ENCODE measurements at regions not wholly inside any gene's neighbourhood (a gene's known extent, or its start where the extent isn't known, plus 50 kb on each side); places are given as distances from the start of the nearest gene placed in this dataset.

- DNase-seq, result no peak
These were observed 110.4 kb upstream of the MBNL2 start for GRCh38 chr13:97111756-97112155.

- DNase-seq, result no peak
These were observed 109.5 kb upstream of the MBNL2 start for GRCh38 chr13:97112446-97113152.

GRCh38 chr13:97113231-97114001 lies 108.7 kb upstream of the MBNL2 start:
- DNase-seq, result no peak

DNA sequence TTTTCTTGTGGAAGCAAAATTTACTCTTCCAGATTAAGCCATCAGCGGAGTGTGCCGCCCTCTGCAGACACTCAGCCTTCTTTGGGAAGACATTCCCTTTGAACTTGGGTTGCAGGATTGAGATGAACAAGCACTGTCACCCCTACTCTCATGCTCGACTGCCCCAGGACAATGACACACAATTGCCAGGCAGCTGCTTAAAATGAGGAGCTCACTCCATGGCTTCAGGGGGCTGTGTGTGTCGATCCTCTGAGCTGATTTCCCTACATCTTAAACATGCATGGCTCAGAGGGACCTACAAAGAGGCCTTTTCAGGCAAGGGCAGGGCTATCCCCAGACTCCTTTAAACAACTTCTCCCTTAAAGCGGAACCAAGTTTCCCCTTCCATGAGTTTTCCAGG lies 107.5 kb upstream of the MBNL2 start:
- DNase-seq, result no peak

DNA sequence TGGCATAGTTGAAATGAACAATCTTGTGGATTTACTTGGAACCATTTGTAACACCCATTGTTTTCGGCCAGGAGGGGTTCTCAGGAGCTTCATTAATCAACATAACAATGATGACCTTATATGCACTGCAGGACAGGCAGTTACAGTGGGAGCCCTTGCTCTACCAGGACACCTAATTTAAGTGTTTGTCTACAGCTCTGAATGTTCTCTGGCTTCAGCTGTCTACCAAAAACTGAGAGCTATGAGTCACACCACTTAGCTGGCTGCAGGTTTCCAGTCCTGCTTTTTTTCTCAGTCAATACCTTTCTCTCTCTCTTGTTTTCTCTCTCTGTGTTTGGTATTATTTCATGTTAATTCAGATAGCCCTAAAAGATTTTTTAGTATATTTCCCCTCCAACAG lies 105.4 kb upstream of the MBNL2 start:
- no peak for DNase-seq

DNA sequence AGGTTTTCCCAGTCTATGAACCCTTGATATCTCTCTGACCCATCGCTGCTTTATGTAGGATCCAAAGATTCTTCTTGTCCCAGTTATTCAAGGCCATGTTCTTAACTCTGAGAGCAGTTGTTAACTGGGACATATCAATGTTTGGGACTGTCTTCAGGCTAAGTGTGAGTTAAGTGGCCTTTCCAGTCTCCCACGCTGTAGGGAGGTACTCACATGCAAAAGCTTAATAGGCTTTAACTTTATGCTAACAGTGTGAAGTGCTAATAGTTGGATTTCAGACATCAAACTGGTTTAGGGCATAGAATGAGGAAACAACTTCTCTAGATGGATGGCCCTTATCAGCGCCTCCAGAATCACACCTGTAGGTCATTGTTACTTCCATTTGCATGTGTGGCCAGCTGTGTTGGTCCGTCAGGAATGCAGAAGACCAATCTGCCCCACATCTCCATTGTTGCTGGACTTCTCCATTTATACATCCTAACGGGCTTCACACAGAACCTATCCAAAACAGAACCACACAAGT lies 104.7 kb upstream of the MBNL2 start:
- no peak for DNase-seq

- DNase-seq, result no peak
These were observed 102.2 kb upstream of the MBNL2 start for GRCh38 chr13:97119943-97120342.

- DNase-seq, result no peak
These were observed 101.8 kb upstream of the MBNL2 start for GRCh38 chr13:97120346-97120745.

- DNase-seq, result no peak
These were observed 101.2 kb upstream of the MBNL2 start for GRCh38 chr13:97120976-97121375.

DNA sequence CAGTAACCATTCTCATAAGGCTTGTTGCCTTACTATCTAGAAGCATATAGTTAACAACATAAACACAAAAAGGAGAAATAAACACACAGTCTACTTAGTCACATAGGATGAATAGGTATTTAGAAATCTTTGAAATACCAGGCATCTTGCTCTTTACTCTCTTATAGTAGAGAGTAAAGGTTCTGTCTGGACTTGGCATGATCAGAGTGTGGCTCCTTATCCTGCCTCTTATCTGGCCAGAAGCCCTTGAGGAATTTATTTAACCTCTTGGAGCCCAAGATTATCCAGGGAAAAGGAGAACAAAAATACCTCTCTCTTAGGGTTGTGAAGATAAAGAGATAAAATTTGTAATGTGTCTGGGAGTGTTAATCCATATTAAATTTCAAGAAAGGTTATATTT lies 100.2 kb upstream of the MBNL2 start:
- DNase-seq, result no peak

DNA sequence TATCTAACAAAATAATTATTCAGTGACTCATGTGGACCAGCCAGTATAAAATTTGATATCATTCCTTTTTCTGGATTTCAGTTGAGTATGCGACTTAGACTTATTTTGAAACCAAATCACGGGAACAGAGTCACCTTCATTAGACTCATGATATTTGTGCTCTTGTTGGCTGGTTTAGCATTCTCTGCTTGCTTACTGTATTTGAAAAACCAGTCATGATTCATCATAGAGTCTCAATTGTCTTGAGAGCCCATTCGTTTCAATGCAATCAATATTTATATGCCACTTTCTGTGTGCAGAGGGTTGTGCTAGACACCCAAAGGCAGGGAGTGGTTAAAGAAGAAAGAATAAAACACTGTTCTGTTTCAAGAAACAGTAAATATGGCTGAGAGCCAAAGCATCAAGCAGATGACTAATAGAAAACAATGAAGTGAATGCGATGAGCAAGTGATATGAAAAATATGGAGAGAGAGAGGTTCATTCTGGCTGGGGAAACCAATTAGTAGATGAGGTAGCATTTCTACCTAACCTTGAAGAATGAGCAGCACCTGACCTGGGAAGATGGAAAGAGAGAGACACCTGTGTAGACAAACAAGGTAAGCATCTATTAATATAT lies 99.6 kb upstream of the MBNL2 start:
- no peak for DNase-seq

DNA sequence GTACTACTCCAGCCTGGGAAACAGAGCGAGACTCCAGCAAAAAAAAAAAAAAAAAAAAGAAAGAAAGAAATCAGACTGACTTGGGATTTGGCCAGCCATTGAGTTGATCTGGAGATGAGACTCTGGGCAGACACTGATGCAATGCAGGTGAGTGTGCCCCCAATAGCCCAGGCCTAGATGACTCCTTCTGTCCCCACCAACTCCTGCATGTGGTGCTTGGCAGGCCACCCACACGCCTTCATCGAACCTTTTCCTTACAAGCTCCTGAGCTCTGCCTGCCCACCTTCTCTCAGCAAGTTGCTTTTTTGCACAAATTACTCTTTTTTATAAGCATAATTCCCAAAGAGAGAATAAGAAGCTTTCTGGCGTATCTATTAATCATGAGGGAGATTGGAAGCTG lies 97.9 kb upstream of the MBNL2 start:
- no peak for DNase-seq

DNA sequence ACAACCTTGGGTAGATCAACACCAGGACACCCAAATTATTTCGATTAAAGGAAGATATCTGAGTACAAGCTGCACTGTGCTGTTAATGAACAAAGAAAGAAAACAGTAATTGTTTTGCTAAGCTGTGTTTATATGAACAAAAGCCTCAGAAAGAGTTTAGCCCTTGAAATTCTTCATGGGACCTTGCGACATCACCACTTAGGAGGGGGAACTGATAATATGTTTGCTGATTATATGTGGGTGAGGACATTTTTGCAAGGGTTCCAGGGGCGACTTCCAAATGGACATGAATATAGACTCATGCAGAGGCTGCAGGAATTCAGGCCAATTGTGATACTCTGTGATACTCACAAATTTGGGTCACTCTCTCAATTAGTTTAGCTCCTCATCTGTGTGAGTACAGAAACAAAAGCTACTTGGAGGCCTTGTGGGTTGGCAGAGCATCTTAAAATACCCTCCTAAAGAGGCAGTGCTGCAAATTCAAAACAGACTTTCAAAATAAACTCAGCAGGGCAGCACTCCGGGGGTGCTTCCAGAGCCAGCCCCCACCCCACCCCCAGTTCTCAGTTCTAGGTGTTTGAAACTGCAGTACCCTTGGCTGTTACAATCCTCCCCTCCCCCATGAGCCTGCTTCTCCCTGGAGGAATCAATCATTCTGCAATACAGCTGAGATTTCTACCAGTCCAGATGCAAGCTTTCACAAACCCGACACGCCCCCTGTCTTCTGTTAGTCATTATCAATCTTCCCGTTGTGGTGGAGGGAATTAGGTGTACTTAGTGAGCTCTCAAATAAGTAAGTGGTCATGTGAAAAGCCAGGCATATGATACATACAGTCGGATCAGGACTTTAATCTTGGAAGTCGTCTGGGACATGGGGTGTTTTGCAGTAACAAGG lies 97.0 kb upstream of the MBNL2 start:
- no peak for DNase-seq

GRCh38 chr13:97125810-97126738 lies 96.1 kb upstream of the MBNL2 start:
- no peak for DNase-seq

- DNase-seq, result no peak
These were observed 94.3 kb upstream of the MBNL2 start for GRCh38 chr13:97127842-97128241.

DNA sequence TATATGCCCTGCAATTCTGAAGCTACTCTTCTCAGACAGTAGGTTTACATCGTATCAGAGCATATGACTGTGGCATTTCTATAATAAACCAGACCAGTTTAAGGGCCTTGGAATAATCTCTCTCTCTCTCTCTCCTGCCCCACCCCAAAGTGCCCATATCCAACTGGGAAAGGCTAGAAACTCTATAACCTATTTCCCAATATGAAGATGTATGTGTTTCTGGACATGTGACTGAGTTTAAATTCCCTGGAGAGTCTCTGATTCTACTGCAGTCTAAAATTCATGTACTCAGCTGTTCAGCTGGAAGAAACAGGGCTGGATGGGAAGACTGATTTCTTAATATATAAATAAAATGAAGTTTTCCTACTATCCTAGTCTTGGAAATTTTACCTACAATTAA lies 91.9 kb upstream of the MBNL2 start:
- no peak for DNase-seq

DNA sequence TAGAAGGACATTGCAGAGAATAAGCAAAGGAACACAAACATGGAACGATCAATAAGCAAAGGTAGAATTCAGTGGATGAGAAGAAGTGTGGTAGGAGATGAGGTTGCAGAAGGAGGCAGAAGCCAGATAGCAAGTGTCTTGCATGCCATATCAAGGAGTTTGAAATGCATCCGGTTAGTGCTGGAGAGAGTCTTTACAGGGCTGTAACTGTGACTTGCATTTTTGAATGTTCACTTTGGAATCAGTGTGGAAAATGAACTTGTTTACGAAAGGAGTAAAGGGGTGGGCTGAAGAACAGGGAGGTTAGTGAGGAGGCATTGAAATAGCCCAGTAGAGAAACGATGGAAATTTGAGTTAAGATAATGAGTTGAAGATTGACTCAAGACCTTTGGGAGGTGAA lies 90.7 kb upstream of the MBNL2 start:
- no peak for DNase-seq

DNA sequence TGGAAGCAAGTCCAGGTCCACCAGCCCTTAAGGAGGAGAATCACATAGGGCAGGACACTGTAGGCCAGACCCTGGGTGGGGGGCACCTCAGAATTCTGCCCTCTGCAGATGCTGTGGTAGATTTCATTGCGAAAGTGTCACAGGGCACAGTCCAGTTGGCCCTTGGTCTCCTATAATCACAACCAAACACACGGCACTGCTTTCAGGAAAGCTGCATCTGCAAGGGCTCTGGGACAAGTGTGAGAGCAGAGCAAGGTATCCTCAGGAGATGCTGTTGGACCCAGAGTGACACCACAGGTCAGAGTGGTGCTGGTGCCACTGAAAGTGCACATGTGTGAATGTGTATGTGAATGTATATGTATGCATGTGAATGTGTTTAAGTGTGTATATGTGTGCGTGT lies 88.6 kb upstream of the MBNL2 start:
- DNase-seq, result no peak

DNA sequence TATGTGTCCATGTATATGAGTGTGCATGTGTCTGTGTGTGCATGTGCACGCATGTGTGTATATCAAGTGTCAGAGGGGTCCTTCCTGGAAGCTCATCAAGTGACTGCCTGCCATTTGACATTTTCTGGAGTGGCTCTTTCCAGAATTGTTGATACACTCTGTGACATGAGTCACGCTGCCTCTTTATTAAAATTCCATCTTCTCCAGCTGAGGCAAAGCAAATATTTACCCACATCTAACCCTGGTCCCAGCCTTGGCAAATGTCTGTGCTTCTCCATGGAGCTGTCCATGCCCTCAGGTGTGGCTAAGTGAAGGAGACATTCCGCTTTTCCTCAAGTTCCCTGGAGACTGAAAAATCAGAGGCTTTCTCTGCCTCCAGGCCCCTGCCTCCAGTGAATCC lies 88.2 kb upstream of the MBNL2 start:
- no peak for DNase-seq

GRCh38 chr13:97134364-97135095 lies 87.6 kb upstream of the MBNL2 start:
- no peak for DNase-seq

GRCh38 chr13:97135883-97136282 lies 86.2 kb upstream of the MBNL2 start:
- DNase-seq, result no peak

Measured in CD4-positive, alpha-beta T cell treated with Interleukin-4 for 1 hour (primary cell).